Kidney (tissue), 13 donors: ENCODE measurements at regions not wholly inside any gene's neighbourhood (a gene's known extent, or its start where the extent isn't known, plus 50 kb on each side); places are given as distances from the start of the nearest gene placed in this dataset.

ENCODE experiments used
- DNase-seq, 5 donors: peaks; one replicate each; pipeline ENCODE4 v3.0.0-alpha.2; 2013 to 2020
- FAIRE-seq: peaks from 2 replicates; lab custom pipeline; 2012; peaks lifted over from hg19 to GRCh38; lab: Jason Lieb, UNC
- H3K27ac ChIP-seq, 2 donors: one replicate each; pipeline ENCODE4 v1.7.0; 2013; ENCODE audit warnings: low read depth in 2 of 2, low read length in 2 of 2, inconsistent platforms in 1 of 2
- H3K27me3 ChIP-seq: one replicate; pipeline ENCODE4 v1.7.1; 2013; ENCODE audit warnings: low read length, inconsistent platforms; ENCODE audit not compliant: control insufficient read depth, insufficient read depth
- H3K36me3 ChIP-seq, 3 donors: one replicate each; pipeline versions ENCODE4 v1.7.0 to v1.7.1; 2013; ENCODE audit warnings: low read length in 3 of 3, control low read depth in 1 of 3, inconsistent platforms in 1 of 3; ENCODE audit not compliant: insufficient read depth in 3 of 3, control insufficient read depth in 2 of 3
- H3K4me1 ChIP-seq, 3 donors: one replicate each; pipeline versions ENCODE4 v1.7.0 to v1.7.1; 2013; ENCODE audit warnings: low read length in 3 of 3, inconsistent platforms in 1 of 3, low read depth in 1 of 3; ENCODE audit not compliant: control insufficient read depth in 2 of 3, insufficient read depth in 2 of 3
- H3K4me3 ChIP-seq, 3 donors: one replicate each; pipeline versions ENCODE4 v1.7.0 to v1.8.1; 2013; ENCODE audit warnings: low read length in 3 of 3, control low read depth in 1 of 3, inconsistent platforms in 1 of 3
- H3K9ac ChIP-seq, 3 donors: one replicate each; pipeline versions ENCODE4 v1.7.0 to v1.7.1; 2013; ENCODE audit warnings: low read length in 3 of 3, control low read depth in 1 of 3, inconsistent platforms in 1 of 3
- H3K9me3 ChIP-seq, 3 donors: one replicate each; pipeline versions ENCODE4 v1.7.0 to v1.7.1; 2013; ENCODE audit warnings: low read length in 3 of 3, control low read depth in 1 of 3, inconsistent platforms in 1 of 3; ENCODE audit not compliant: control insufficient read depth in 2 of 3, insufficient read depth in 1 of 3
- CTCF ChIP-seq: IDR thresholded peaks from 3 replicates; pipeline ENCODE4 v1.5.1; 2012; ENCODE audit warnings: mild to moderate bottlenecking, moderate library complexity, borderline replicate concordance; ENCODE audit not compliant: insufficient read depth; ENCODE audit errors: extremely low read depth
- intact Hi-C: fragments of 100-400 bp; cut with DNase I; formaldehyde crosslinking; loops from one replicate; pipeline ENCODE4 v1.11.1; 2022
- donor health status: control.
- donor health status: control.
- donor health status: control.
- donor health status: control.
- donor health status: control.
- donor health status: DM: yes; HTN: yes; CAD: no.
- donor health status: Normal renal cell carcinoma (clear cell type).

GRCh38 chr13:79786176-79786575 is 305.2 kb downstream of the NDFIP2 start:
- Histone ChIP-seq H3K4me1 (peaks cover 0 to 6% (median 2%) of the 10 kb centered on the region in 3 donors), H3K4me3 (no peak overlapping the region), H3K9me3 (peaks cover 0 to 3% (median 0%) of the 10 kb centered on the region in 3 donors), H3K27ac (no peak overlapping the region), H3K27me3 (no peaks in the 10 kb centered on the region), H3K9ac (no peak overlapping the region), H3K36me3 (no peaks in the 10 kb centered on the region)
- TF ChIP-seq CTCF, result no peak
- DNase-seq (no peak), FAIRE-seq (no peak)
- intact Hi-C loops, result no loop called here

GRCh38 chr13:79782541-79783205 is 301.7 kb downstream of the NDFIP2 start:
- intact Hi-C loops, result no loop called here
- no peak for TF ChIP-seq CTCF
- no peaks in the 10 kb centered on the region for H3K27me3 ChIP-seq
- H3K4me1 ChIP-seq, result peaks cover 0 to 6% (median 2%) of the 10 kb centered on the region in 3 donors
- DNase-seq (peak; percentile 85 to 97 (median 96)), FAIRE-seq (no peak)
- H3K9me3 ChIP-seq, result no peaks in the 10 kb centered on the region
- H3K27ac ChIP-seq, result no peak overlapping the region
- H3K4me3 ChIP-seq, result no peak overlapping the region
- H3K9ac ChIP-seq, result no peak overlapping the region
- H3K36me3 ChIP-seq, result no peaks in the 10 kb centered on the region

- Histone ChIP-seq H3K4me1 (peaks cover 0 to 6% (median 2%) of the 10 kb centered on the region in 3 donors), H3K4me3 (no peak overlapping the region), H3K27me3 (no peaks in the 10 kb centered on the region), H3K36me3 (no peaks in the 10 kb centered on the region), H3K9me3 (no peaks in the 10 kb centered on the region), H3K27ac (no peak overlapping the region), H3K9ac (no peak overlapping the region)
- no peak for TF ChIP-seq CTCF
- intact Hi-C loops, result no loop called here
- DNase-seq (no peak), FAIRE-seq (no peak)
Observed at GRCh38 chr13:79781829-79782540, 301.0 kb downstream of the NDFIP2 start.
